Heart left ventricle (tissue), 13 donors: ENCODE measurements at regions not wholly inside any gene's neighbourhood (a gene's known extent, or its start where the extent isn't known, plus 50 kb on each side); places are given as distances from the start of the nearest gene placed in this dataset.

Experiments
- CTCF ChIP-seq, 12 donors: fragments of 200-600 bp; sonication (generic) in 4 of 12; IDR thresholded peaks; one replicate each; pipeline versions ENCODE4 v1.5.0 to v1.8.0; 2018 to 2022; ENCODE audit warnings: antibody characterized with exemption in 12 of 12, mild to moderate bottlenecking in 5 of 12
- POLR2A ChIP-seq, 2 donors: fragments of 450-650 bp; IDR thresholded peaks; one replicate each; pipeline ENCODE4 v1.6.1; 2017; ENCODE audit warnings: antibody characterized with exemption in 2 of 2, mild to moderate bottlenecking in 2 of 2, moderate library complexity in 2 of 2
- donor health status: ischemic (EF 13 %, LVEDD 7.1; RV severe dilation, severe dysfunction).
- donor health status: DM: no; HTN: yes; CAD: no.
- donor health status: DM: no; HTN: no; CAD: no.
- donor health status: ischemic (EF 25% LVEDD 6.9; RV normal size, moderate dysfunction).
- donor health status: ischemic (EF 25% LVEDD 5.7; RV mildly dilated, moderate dysfunction).
- donor health status: ischemic (EF 35%, LVEDD 5.7; RV mildly dilated, moderate dysfunction).
- donor health status: nonischemic (EF 11% LVEDD 7.7; RV severe dilation, severe dysfunction).
- donor health status: DM: yes; HTN: yes; CAD: no.
- donor health status: PGD.
- donor health status: ischemic (EF 29% LVEDD 5.4; RV normal size, mild dysfunction).
- donor health status: nonischemic (EF 23%, LVEDD 6.1; RV moderate dilation, normal function).

GRCh38 chr11:76280882-76281557, 74.7 kb upstream of the WNT11 start:
- TF ChIP-seq CTCF (IDR thresholded peaks at IDR 0.05) = no peak
- TF ChIP-seq POLR2A (IDR thresholded peaks at IDR 0.05) = no peak
